ENCODE measurements at regions not wholly inside any gene's neighbourhood (a gene's known extent, or its start where the extent isn't known, plus 50 kb on each side); places are given as distances from the start of the nearest gene placed in this dataset.

DNA sequence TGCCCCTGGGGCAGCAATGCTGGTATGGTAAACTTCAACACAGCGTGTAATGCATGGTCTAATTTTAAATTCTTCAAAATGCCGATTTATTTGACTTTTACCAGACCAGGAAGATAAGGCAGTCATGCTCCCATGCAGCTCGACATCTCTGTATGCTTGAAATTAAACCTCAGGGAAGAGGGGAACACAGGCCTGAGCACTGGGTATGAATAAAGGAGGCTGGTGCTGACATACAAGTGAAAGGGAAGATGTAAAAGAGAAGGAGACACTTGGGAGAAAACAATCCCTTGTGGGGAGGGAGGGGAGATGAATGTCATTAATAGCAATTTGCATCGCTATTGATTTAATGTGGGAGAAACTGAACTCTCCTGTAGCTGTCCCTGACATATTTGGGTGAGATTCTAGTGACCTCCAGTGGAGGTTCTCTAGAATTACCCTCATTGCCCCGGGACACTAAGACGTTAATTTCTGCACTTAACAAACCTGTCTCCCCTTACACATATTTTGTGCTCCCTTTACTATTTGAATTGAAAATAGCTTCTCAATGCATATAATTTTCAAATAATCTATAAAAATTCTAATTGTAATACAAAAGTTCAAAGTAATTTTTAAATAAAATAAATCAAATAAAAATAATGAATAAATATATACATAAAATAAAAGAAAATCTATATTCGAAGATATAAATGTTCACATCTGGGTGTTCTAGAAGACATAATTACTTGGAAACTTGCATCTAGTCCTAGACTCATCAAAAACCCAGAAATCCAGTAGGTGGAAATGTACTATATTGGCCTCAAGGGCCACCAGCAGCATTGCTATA, 283.1 kb downstream of the LMX1A start:
- peak; percentile 46 for DNase-seq (ENCODE audit: low spot score)

DNA sequence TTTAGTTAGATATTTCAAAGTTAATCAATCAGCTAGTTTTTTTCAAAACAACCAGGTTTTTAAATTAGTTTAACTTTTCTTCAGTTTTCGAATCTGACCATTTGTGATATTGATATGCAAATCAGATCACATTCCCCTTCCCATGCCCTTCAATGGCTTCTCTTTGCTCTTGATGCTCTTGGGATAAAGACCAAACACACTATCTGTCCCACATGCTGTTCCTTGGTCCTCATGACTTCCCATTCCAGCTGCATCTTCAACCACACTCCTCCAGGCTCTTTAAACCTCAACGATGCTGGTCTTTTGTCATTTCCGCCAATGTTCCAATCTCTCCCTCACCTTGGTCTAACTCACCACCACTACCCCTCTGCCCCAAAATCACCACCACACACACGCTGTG, 285.8 kb downstream of the LMX1A start:
- no peak for DNase-seq (ENCODE audit: low spot score)

DNA sequence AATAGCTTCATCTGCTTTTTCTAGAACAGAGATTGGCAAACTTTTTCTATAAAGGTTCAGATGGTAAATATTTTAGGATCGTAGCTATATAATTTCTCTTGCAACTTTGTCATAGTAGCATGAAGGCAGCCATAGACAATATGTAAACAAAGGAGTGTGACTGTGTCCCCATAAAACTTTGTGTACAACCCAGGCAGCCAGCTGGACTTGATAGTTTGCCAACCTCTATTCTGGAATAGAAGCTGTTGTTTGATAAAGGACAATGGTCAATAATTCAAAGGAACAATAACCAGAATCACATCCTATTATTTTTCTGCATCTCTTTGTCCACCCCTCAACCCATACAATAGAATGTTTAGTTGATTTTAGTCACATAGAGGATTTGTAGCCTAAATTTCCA, 286.7 kb downstream of the LMX1A start:
- no peak for DNase-seq (ENCODE audit: low spot score)

DNA sequence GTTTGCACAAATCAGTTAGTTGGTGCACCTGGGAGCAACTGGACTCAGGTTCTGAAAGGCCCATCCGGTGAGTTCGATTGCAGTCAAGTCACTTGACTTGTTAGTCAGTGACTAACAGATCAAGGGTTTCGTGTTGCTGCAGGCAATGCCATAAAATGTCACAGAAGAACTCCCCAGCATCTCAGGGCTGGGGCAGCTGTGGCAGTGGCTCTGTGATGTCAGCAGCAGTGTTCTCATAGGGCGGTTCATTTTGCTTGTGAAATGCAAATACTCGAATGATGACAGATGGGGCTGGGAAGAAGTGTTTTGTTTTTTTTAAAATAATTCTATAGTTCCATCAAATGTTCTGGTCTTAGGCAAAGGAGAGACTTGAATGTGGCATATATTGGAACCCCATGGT, 287.8 kb downstream of the LMX1A start:
- no peak for DNase-seq (ENCODE audit: low spot score)

DNA sequence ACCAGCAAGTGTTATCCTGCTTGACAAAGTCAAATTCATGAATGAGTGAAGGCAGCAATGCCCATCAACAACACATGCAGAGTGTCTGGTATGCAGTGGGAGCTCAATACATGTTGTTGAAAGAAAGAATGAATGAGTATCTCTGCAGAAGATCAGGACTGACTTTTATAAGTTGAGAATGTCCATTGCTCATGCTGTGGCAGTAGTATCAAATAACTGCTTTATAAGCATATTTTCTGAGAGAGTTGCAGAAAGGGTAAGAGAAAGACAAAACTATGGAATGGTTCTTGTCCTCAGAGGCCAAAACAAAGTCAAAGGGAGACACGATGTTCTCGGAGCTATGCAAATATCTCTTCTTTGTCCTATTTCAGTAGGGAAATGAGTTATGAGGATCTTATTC, 288.7 kb downstream of the LMX1A start:
- DNase-seq (ENCODE audit: low spot score): no peak

DNA sequence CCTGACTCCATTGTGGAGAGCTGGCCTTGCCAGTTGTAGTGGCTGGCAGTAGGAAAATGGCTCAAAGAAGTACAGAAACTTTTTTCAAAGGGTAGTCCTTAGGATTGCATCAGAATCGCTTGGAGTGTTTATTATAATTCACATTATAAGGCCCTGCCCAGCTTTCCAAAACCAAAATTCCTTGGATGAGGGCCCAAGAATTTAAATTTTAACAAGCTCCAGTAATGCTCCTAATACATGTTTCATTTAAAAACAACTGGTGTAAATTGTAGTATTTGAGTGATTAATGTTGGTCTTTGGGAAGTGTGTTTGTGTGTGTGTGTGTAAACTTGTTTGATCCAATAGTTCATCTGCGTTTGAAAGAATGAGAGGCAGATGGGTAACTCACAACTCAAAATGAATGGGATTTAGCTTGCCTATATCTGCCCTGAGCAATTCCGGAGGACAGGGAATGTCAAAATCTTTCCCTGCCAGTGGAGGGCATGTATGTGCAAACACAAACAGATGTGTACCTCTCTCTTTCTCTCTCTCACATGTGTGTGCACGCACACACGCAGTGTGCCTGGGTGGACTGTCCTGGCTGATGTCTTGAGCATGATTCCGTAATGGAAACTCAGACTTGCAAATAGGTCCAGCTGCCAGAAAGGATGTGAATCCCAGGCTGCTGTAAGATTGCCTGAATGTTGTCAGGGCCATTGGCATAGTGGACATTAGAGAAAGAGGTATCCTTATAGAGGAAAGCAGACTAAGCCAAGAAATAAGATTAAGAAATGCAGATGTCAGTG, 293.1 kb downstream of the LMX1A start:
- no peak for DNase-seq (ENCODE audit: low spot score)

DNA sequence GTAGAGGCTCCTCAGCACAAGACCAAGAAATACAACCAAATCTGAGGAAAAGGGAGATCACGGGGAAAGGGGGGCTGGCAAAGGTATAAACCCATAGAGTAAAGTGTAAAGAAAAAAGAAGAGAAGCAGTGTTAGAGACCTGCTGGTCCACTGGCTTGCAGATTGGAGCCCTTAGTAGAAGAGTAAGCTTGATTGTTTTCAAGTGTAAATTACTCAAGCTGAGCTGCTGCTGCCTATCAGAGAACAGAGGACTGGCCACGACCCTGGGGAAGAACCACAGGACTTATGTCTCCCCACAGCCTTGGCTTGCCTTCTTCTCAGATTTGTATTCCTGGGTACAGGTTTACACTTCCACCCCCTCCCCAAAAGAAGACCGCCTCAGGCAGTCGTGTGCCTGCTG, 294.2 kb downstream of the LMX1A start:
- no peak for DNase-seq (ENCODE audit: low spot score)

DNA sequence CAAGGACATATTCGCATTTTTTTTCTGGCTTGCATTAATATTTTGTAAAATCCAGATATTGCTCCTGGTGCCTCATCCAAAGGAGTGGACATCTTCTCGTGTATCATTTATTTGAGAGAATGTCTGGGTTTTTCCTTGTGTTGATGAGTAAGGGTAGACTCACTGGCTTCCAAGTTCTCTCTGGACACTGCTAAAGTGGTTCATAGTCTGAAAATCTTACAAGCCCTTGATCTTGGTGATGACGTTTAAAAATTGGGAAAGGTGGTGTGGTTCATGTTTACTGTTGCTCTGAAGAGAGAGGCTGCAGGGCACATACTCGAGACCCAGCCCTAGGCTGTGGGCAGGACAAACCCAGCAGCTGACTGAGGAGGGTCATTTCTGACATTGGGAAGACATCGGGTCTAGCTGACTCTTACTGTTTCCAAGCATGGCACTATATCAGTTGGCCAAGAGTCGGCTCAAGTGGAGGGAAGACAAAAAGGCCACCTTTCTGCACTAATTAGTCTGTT, 296.2 kb downstream of the LMX1A start:
- DNase-seq (ENCODE audit: low spot score): no peak

DNA sequence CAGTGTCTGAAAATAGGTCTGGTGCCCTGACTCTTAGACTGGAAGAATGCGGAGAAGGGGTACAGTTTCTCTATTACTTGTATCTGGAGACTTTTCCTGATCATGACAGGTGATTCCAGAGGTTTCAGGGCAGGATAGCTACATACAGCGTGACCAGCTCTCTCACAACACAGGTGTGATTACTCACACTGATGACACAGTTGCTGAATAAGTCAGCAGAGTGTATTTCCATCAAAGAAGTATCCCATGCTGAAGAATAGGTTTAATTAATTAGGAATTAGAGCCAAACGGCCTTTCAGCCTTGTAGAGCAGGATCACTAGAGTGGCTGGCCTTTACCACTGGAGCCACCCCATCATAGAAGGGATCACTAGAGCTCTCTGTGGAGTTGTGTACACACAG, 298.6 kb downstream of the LMX1A start:
- no peak for DNase-seq (ENCODE audit: low spot score)

DNA sequence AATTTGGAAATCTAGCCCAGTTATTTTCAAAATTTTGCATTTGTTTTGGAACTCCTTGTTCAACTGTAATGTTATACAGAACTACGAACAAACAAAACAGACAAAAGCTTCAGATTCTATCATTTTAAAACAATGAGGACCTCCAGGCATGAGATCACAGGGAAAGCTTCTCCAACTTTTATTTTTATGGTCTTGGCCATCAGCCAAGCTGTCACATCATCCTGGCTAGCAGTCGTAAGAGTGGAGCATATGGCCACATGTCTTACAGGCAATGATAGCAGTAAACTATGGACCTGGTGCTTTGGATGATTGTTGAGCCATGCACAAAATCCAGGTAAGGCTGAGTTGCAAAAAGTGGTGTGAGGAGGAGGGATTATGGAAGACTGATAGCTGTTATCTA, 299.6 kb downstream of the LMX1A start:
- DNase-seq (ENCODE audit: low spot score): no peak

DNA sequence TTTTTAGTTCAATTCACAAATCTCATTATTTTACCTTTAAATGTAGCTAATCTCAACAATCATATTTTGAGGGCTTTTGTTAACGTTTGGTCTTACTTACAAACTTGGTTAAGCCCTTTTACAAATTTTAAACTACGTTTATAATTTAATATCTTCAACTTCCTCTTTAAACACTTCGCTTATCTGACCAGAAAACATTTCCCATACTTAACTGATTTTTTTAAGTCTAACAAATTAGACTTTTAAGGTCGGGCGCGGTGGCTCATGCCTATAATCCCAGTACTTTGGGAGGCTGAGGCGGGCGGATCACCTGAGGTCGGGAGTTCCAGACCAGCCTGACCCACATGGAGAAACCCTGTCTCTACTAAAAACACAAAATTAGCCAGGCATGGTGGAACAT, 300.9 kb downstream of the LMX1A start:
- no peak for DNase-seq (ENCODE audit: low spot score)

DNA sequence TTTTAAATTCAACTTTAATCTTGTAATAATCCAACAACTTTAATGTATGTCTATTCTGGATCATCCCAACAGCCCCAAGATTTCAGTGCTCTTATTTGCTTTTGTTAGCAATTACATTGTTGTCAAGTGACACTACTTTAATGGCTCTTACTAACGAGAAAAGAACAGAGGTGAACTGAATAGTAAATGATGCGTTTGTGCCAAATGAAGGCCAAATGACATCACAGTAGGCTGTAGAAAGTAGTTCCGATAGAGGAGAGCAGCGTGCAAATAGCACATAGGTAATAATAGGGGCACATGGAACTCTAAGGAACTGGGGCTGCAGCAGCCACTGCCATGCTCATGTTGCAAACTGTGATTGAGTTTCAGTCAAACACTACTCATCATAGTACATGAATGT, 301.9 kb downstream of the LMX1A start:
- no peak for DNase-seq (ENCODE audit: low spot score)

DNA sequence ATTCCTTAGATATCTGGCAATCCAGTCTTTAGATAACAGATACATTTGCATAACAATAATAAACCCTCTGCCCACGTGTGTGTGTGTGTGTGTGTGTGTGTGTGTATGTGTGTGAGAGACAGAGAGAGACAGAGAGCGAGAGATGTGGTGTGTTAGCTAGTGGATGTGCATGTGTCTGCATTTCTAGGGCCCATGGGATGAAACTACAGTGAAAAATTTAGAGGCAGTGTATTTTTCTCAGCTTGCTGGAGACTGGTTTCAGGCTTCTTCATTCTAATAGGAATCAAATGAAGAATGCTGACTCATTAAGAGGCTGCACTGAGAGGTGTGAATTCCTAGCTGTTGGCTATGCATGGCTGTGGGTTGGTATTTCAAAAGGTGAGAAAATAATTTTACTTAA, 303.2 kb downstream of the LMX1A start:
- no peak for DNase-seq (ENCODE audit: low spot score)

DNA sequence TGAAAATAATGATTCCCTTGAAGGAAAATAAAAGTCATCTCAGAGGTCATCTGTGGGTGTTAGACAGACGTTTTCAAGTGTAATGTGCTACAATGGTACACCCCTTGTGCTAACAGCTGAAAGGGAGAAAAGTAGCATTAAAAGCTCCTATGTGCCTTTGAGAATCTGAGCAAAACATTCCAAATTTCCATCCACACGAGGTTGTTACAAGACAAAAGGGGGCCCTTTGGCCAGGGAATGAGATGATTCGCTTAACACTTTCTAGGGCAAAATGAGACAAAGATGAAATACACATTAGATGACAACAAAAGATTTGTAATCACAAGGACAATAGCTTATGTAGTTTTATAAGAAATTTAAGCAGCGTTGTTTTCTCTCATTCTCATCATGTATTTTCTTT, 303.6 kb downstream of the LMX1A start:
- DNase-seq (ENCODE audit: low spot score): no peak

DNA sequence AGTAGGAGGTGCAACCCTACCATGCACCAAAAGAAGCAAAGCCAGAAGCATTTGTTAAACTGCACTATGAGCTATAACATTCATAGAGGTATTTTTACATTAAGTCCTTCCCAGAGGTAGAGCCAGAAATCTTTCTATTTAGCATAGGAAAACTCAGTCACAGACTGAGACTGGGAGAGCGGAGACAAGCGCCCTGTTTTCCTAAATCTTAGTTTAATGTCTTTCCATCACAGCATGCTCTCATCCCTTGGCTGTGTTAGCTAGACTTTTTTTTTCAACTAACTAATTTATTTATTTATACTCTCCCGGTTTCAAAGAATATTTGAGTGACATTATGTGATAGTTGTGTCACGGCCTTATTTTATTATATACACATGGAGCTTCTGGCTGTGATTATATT, 304.1 kb downstream of the LMX1A start:
- DNase-seq (ENCODE audit: low spot score): no peak

DNA sequence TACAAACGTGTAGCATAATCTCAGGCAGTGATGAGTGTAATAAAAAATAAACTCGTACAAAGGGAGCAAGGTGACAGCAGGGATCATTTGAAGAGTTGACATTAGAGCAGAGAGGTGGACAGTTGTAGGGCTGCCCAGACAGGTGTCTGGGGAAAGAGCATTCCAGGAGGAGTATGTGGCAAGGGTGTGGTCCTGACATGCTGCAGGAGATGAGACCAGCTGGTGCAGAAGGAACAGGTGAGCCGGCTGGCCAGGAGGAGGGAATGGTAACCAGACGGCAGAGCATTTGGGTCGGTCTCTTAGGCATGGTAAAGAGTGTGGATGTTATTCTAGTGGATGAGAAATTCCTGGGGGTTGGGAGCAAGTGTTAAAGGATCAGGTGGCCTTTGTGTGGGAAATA, 306.3 kb downstream of the LMX1A start:
- DNase-seq (ENCODE audit: low spot score): no peak

DNA sequence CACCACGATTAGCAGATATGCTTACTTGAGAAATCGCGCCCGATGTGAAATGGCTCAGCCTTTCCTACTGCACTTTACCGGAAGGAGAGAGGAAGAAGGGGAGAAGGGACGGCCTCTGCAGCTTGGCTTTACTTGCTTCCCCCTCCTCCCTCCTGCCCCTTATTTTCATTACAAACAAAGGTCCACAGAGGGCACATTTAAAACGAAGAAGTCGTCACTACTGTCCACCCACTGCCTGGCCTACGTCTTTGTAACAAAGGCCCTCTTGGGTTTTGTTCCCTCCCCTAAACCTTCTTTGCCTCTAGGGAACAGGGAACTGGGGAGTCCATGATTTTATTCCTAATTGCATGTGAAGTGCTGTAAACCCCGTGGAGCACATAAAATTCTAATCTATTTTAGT, 308.5 kb downstream of the LMX1A start:
- no peak for DNase-seq (ENCODE audit: low spot score)

DNA sequence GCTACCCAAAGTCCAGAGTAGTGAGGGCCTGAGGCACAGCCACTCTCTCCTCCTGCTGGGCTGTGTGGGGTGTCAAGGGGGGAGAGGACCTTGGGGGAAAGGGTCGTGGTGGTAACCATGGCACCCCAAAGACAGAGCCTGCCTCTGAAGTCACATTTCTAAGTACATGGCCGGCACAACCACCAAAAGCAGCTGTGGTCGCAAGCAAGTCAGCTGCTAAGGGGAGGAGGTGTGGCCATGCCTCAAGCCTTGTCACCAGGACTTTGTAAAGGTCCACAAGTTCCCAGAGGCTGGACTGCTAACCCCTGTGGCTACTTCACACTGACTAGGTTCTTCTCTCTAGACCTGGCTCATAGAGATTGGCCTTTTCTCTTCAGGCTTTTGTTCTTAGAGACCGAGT, 310.6 kb downstream of the LMX1A start:
- DNase-seq (ENCODE audit: low spot score): no peak

DNA sequence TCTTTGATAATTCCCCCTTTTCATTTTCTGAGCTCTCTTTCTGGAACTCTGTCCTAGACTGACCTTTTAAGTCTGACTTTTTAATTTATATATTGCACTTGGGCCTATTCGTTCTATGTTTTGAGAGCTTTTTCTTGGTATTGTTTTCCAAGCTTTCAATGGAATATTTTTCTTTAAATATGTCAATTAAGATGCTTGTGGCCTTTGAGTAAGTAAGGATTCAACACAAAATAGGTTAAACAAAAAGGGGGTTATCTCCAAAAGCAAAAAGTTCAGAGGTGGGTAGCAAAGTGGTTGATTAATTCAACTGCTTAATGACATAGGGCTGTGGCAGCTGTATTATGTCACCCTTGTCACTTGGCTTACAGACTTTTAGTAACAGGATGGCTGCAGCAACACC, 315.9 kb downstream of the LMX1A start:
- DNase-seq (ENCODE audit: low spot score): no peak

DNA sequence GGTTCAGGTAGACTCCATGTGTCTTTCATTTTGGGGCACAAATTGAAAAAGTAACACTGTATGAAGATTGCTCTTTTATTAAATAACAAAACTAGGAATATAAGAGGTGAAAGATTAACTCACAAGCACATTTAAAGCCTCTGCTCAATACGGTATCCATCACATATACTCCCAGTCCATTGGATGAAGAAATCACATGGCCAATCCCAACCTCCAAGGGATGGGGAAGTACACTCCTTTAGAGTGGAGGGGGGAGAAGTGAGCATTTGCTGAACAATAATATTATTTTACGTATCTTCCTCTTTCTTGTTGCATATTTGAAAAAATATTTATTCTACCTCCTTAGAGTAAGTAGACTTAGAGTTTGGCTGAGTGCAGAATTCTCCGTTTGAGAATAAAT, 316.5 kb downstream of the LMX1A start:
- no peak for DNase-seq (ENCODE audit: low spot score)

DNA sequence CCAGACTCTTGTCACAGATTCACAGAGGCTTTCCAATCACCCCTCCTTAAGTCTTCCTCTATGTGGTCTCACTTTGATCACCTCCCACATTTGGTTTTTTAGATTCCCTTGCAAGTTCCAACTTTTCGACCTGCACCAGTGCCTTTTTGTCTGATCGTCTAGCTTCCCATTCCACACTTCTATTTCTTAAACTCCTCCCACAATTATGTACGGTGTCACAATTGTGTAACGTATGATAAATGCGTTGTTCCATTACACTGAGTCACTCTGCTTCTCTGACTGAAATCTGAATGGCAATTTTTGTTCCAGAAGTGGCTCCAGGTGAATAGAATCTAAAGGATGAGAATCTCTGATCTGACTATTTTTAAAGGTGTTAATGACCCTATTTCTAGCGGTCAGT, 320.1 kb downstream of the LMX1A start:
- DNase-seq (ENCODE audit: low spot score): no peak

DNA sequence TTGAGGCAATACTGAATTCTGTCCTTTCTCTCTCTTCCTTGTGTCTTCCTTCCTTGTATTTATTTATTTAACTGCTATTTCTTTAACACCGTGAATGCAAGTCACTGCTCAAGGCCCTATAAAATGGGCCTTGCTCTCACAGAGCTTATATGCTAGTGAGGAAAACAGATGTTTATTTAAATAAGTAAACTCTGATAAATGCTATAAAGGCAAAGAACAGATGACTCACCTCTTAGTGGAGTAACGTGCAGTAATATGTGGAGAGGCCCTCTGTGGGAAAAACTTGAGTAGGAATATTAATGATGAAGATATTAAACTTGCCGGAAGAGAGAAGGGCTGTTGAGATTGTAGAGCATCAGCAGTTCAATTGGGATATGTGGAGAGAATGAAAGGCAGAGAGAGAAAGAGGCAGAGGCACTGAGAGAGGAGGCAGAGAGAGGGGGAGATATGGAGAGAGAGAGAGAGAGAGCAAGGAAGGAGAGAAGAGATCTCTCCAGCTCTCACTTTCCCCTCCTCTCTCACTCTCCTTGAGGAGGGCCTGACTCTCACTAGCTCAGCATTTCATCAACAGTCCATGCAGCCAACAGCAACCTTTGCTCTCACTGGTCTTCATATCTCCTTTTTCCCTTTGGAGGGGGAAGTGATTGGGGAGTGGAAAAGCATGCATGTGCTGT, 322.2 kb downstream of the LMX1A start:
- DNase-seq (ENCODE audit: low spot score): no peak

DNA sequence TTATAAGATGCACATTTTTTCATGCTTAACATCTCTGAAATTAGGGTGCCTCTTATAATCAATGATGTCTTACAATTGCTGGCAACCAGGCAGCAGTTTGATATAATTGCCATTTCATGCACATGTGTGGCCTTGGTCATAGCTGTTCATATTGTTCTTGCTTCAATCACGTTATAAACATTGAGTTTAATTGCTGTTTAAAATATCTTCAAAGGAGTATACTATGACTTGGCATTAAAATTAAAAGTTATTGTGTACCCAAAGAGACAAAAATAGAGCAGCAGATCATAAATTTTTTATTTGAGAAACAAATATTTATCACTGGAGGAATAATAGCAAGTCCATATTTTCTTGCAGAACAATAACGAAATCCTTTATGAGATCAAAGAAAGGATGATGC, 325.5 kb downstream of the LMX1A start:
- DNase-seq (ENCODE audit: low spot score): no peak

Data from SK-N-DZ (cell line).